ENCODE measurements at regions not wholly inside any gene's neighbourhood (a gene's known extent, or its start where the extent isn't known, plus 50 kb on each side); places are given as distances from the start of the nearest gene placed in this dataset.

DNA sequence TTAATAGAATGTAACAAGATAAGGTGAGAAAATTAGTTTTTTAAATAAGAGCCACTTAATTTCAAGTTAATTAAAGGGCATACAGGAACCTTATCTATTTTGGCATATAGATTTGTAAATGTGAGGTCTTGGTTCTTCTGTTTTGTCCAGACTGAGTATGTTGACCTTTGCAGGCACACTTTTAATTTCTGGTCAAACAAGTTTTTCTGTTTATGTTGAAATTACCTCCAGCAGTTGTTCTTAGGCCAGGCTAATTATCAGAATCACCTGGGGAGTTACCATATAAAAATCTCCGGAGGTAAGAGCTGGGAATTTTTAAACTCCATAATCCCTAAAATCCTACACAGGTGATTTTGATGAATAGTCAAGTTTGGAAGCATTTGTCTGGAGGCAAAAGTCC is 227.4 kb upstream of the ANKRD50 start:
- Histone ChIP-seq H3K9me3 (replicated peaks in 1 of 2; ENCODE audit: control insufficient read depth in 1 of 2, insufficient read depth in 1 of 2, low read length in 2 of 2) (peaks cover 0 to 3% of the 10 kb centered on the region in 2 donors), H3K9ac (ENCODE audit: insufficient read depth, low read length, poor library complexity, severe bottlenecking) (no peak overlapping the region), H3K27ac (ENCODE audit: low read depth in 1 of 2, low read length in 2 of 2) (no peak overlapping the region), H3K4me2 (replicated peaks; ENCODE audit: extremely low read depth, low read length, poor library complexity, severe bottlenecking) (no peak overlapping the region), H3K4me3 (replicated peaks in 1 of 3; ENCODE audit: low read depth in 2 of 3, low read length in 3 of 3) (no peak overlapping the region), H3K4me1 (ENCODE audit: control insufficient read depth in 1 of 2, insufficient read depth in 2 of 2, low read length in 2 of 2) (no peaks in the 10 kb centered on the region), H3K79me2 (ENCODE audit: insufficient read depth, low read length) (no peaks in the 10 kb centered on the region), H2AFZ (ENCODE audit: insufficient read depth, low read depth, low read length, poor library complexity, severe bottlenecking) (no peak overlapping the region), H3K36me3 (replicated peaks in 1 of 2; ENCODE audit: control insufficient read depth in 1 of 2, insufficient read depth in 2 of 2, low read length in 2 of 2) (no peaks in the 10 kb centered on the region), H3K27me3 (ENCODE audit: control insufficient read depth in 2 of 2, insufficient read depth in 2 of 2, low read length in 2 of 2) (no peaks in the 10 kb centered on the region), H4K20me1 (ENCODE audit: insufficient read depth, low read length) (no peaks in the 10 kb centered on the region)
- TF ChIP-seq, protein P1, sequence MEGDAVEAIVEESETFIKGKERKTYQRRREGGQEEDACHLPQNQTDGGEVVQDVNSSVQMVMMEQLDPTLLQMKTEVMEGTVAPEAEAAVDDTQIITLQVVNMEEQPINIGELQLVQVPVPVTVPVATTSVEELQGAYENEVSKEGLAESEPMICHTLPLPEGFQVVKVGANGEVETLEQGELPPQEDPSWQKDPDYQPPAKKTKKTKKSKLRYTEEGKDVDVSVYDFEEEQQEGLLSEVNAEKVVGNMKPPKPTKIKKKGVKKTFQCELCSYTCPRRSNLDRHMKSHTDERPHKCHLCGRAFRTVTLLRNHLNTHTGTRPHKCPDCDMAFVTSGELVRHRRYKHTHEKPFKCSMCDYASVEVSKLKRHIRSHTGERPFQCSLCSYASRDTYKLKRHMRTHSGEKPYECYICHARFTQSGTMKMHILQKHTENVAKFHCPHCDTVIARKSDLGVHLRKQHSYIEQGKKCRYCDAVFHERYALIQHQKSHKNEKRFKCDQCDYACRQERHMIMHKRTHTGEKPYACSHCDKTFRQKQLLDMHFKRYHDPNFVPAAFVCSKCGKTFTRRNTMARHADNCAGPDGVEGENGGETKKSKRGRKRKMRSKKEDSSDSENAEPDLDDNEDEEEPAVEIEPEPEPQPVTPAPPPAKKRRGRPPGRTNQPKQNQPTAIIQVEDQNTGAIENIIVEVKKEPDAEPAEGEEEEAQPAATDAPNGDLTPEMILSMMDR (IDR thresholded peaks at IDR 0.05) = no peak
- Mint-ChIP-seq H3K36me3 (no peaks in the 10 kb centered on the region), H3K4me1 (no peaks in the 10 kb centered on the region), H3K27me3 (ENCODE audit: low read depth in 3 of 3) (peaks cover 0 to 4% (median 0%) of the 10 kb centered on the region in 3 donors), H3K27ac (no peak overlapping the region), H3K9me3 (peaks cover 0 to 2% (median 0%) of the 10 kb centered on the region in 7 donors), H3K4me3 (no peak overlapping the region)
- intact Hi-C loops (cut with micrococcal nuclease) = no loop called here
- WGBS (ENCODE audit: insufficient coverage) = no CpG with 5 or more reads among the region's 1 CpG
- no peak for DNase-seq

DNA sequence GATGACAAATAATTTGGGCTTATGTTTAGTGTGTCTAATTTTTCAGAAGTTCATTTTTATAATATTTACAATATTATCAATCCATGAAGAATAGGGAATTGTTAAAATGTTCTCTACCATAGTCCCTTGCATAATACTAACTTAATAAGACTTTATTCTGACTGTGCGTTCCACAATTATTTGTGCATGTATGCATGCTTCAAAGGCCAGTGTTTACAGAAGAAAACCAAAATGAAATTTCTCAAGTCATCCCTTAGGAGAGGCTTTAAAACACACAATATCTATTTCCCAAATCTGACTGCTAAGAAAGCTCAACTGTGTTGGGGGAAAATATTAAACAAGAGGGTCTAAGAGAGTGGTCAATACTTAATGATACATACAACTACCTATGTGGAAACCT is 226.3 kb upstream of the ANKRD50 start:
- no peaks in the 10 kb centered on the region for H3K4me1 Mint-ChIP-seq
- Histone ChIP-seq H3K27ac (ENCODE audit: low read depth in 1 of 2, low read length in 2 of 2) (no peak overlapping the region), H3K4me2 (replicated peaks; ENCODE audit: extremely low read depth, low read length, poor library complexity, severe bottlenecking) (no peak overlapping the region), H3K27me3 (ENCODE audit: control insufficient read depth in 2 of 2, insufficient read depth in 2 of 2, low read length in 2 of 2) (no peaks in the 10 kb centered on the region), H3K4me3 (replicated peaks in 1 of 3; ENCODE audit: low read depth in 2 of 3, low read length in 3 of 3) (no peak overlapping the region), H3K9ac (ENCODE audit: insufficient read depth, low read length, poor library complexity, severe bottlenecking) (no peak overlapping the region), H2AFZ (ENCODE audit: insufficient read depth, low read depth, low read length, poor library complexity, severe bottlenecking) (no peak overlapping the region), H3K36me3 (replicated peaks in 1 of 2; ENCODE audit: control insufficient read depth in 1 of 2, insufficient read depth in 2 of 2, low read length in 2 of 2) (no peaks in the 10 kb centered on the region), H3K4me1 (ENCODE audit: control insufficient read depth in 1 of 2, insufficient read depth in 2 of 2, low read length in 2 of 2) (no peaks in the 10 kb centered on the region), H4K20me1 (ENCODE audit: insufficient read depth, low read length) (no peaks in the 10 kb centered on the region), H3K79me2 (ENCODE audit: insufficient read depth, low read length) (no peaks in the 10 kb centered on the region), H3K9me3 (replicated peaks in 1 of 2; ENCODE audit: control insufficient read depth in 1 of 2, insufficient read depth in 1 of 2, low read length in 2 of 2) (peaks cover 0 to 2% of the 10 kb centered on the region in 2 donors)
- no peak overlapping the region for H3K27ac Mint-ChIP-seq
- H3K36me3 Mint-ChIP-seq = no peaks in the 10 kb centered on the region
- H3K27me3 Mint-ChIP-seq (ENCODE audit: low read depth in 3 of 3) = peaks cover 0 to 4% (median 0%) of the 10 kb centered on the region in 3 donors
- H3K4me3 Mint-ChIP-seq = no peak overlapping the region
- TF ChIP-seq, protein P1 (IDR thresholded peaks at IDR 0.05) = no peak
- intact Hi-C loops (cut with micrococcal nuclease) = no loop called here
- peaks cover 0 to 2% (median 0%) of the 10 kb centered on the region in 7 donors for H3K9me3 Mint-ChIP-seq
- no CpG with 5 or more reads among the region's 1 CpG for WGBS (ENCODE audit: insufficient coverage)
- no peak for DNase-seq
